Karpas-422 (cell line): ENCODE measurements at regions not wholly inside any gene's neighbourhood (a gene's known extent, or its start where the extent isn't known, plus 50 kb on each side); places are given as distances from the start of the nearest gene placed in this dataset.

Source experiments
- DNase-seq: peaks from one replicate; pipeline ENCODE4 v3.0.0-alpha.2; 2015
- H2AFZ ChIP-seq: fragments of 200-600 bp; sonication (generic); 2 replicates; pipeline ENCODE4 v1.6.1; 2014; ENCODE audit warnings: antibody characterized with exemption, low read length, mixed read lengths
- H3K27ac ChIP-seq: fragments of 200-600 bp; sonication (generic); 2 replicates; pipeline ENCODE4 v1.5.1; 2014; ENCODE audit warnings: mild to moderate bottlenecking, low read length, moderate library complexity
- H3K27me3 ChIP-seq: fragments of 200-600 bp; sonication (generic); 2 replicates; pipeline ENCODE4 v1.6.1; 2014; ENCODE audit warnings: low read length, mixed read lengths
- H3K36me3 ChIP-seq: fragments of 200-600 bp; sonication (generic); 2 replicates; pipeline ENCODE4 v1.6.1; 2014; ENCODE audit warnings: low read length, mixed read lengths; ENCODE audit not compliant: insufficient read depth
- H3K4me1 ChIP-seq: fragments of 200-600 bp; sonication (generic); 2 replicates; pipeline ENCODE4 v1.6.1; 2014; ENCODE audit warnings: mild to moderate bottlenecking, low read length, mixed read lengths
- H3K4me2 ChIP-seq: fragments of 200-600 bp; sonication (generic); 2 replicates; pipeline ENCODE4 v1.6.1; 2014; ENCODE audit warnings: low read length, low read depth, mild to moderate bottlenecking; ENCODE audit not compliant: poor library complexity, severe bottlenecking
- H3K4me3 ChIP-seq: fragments of 200-600 bp; sonication (generic); 2 replicates; pipeline ENCODE4 v1.5.1; 2014; ENCODE audit warnings: mild to moderate bottlenecking, antibody characterized with exemption, low read length, mixed read lengths
- H3K79me2 ChIP-seq: fragments of 200-600 bp; sonication (generic); 2 replicates; pipeline ENCODE4 v1.6.1; 2014; ENCODE audit warnings: mild to moderate bottlenecking, low read length, mixed read lengths
- H3K9ac ChIP-seq: fragments of 200-600 bp; sonication (generic); 2 replicates; pipeline ENCODE4 v1.6.0; 2014; ENCODE audit warnings: low read length
- H3K9me2 ChIP-seq: fragments of 200-600 bp; sonication (generic), shearing (Covaris generic); replicated peaks from 2 replicates; pipeline ENCODE4 v1.6.0; 2014; ENCODE audit warnings: mild to moderate bottlenecking, low read length, moderate library complexity; ENCODE audit not compliant: insufficient read depth
- H3K9me3 ChIP-seq: fragments of 300-700, 200-600 bp; sonication (generic); 2 replicates; pipeline ENCODE4 v1.6.1; 2014; ENCODE audit warnings: low read length, mixed read lengths
- H4K20me1 ChIP-seq: fragments of 200-600 bp; sonication (generic); 2 replicates; pipeline ENCODE4 v1.6.1; 2014; ENCODE audit warnings: mild to moderate bottlenecking, antibody characterized with exemption, low read length, low read depth; ENCODE audit not compliant: insufficient read depth

- Histone ChIP-seq H3K4me1 (peaks cover 78% of the 10 kb centered on the region), H3K9me3 (no peaks in the 10 kb centered on the region), H3K4me2 (peak overlapping the region; percentile 62), H3K27me3 (no peaks in the 10 kb centered on the region), H3K4me3 (peak overlapping the region; percentile 25; the same call in 1 of the 2 replicates), H3K9ac (peak overlapping the region; percentile 54), H3K9me2 (no peaks in the 10 kb centered on the region), H3K36me3 (no peaks in the 10 kb centered on the region), H3K27ac (peak overlapping the region; percentile 92), H4K20me1 (no peaks in the 10 kb centered on the region), H2AFZ (peak overlapping the region; percentile 80), H3K79me2 (no peaks in the 10 kb centered on the region)
- DNase-seq = peak; percentile 70
Measured at GRCh38 chr18:33844232-33844631, 266.2 kb downstream of the ASXL3 start.

- Histone ChIP-seq H3K79me2 (no peaks in the 10 kb centered on the region), H2AFZ (peak overlapping the region; percentile 26; the same call in 1 of the 2 replicates), H3K9ac (peak overlapping the region; percentile 61), H3K4me3 (peak overlapping the region; percentile 14; the same call in 1 of the 2 replicates), H3K27ac (peak overlapping the region; percentile 95), H3K9me3 (no peaks in the 10 kb centered on the region), H3K9me2 (no peaks in the 10 kb centered on the region), H3K36me3 (no peaks in the 10 kb centered on the region), H3K4me1 (peaks cover 93% of the 10 kb centered on the region), H3K4me2 (peak overlapping the region; percentile 57), H4K20me1 (no peaks in the 10 kb centered on the region), H3K27me3 (no peaks in the 10 kb centered on the region)
- peak; percentile 82 for DNase-seq
Measured at GRCh38 chr18:33841221-33841967, 263.4 kb downstream of the ASXL3 start.

GRCh38 chr18:33840212-33840593 is 262.2 kb downstream of the ASXL3 start:
- DNase-seq = no peak
- peaks cover 84% of the 10 kb centered on the region for H3K4me1 ChIP-seq
- H3K9me3 ChIP-seq = no peaks in the 10 kb centered on the region
- H3K27me3 ChIP-seq = no peaks in the 10 kb centered on the region
- peak overlapping the region; percentile 95 for H3K27ac ChIP-seq
- H4K20me1 ChIP-seq = no peaks in the 10 kb centered on the region
- no peaks in the 10 kb centered on the region for H3K79me2 ChIP-seq
- H2AFZ ChIP-seq = 0 out of 2 replicates have a peak overlapping the region, but pooled peaks have one; percentile 1
- peak overlapping the region; percentile 51; the same call in 1 of the 2 replicates for H3K9ac ChIP-seq
- peak overlapping the region; percentile 61 for H3K4me2 ChIP-seq
- no peak overlapping the region for H3K4me3 ChIP-seq
- no peaks in the 10 kb centered on the region for H3K9me2 ChIP-seq
- H3K36me3 ChIP-seq = no peaks in the 10 kb centered on the region

- peak overlapping the region; percentile 17; the same call in 1 of the 2 replicates for H3K4me3 ChIP-seq
- peak overlapping the region; percentile 95 for H3K27ac ChIP-seq
- peak overlapping the region; percentile 61 for H3K4me2 ChIP-seq
- H3K79me2 ChIP-seq = no peaks in the 10 kb centered on the region
- DNase-seq = peak; percentile 95
- no peaks in the 10 kb centered on the region for H3K9me3 ChIP-seq
- peaks cover 78% of the 10 kb centered on the region for H3K4me1 ChIP-seq
- H3K9ac ChIP-seq = peak overlapping the region; percentile 51
- no peaks in the 10 kb centered on the region for H4K20me1 ChIP-seq
- no peaks in the 10 kb centered on the region for H3K36me3 ChIP-seq
- H2AFZ ChIP-seq = 0 out of 2 replicates have a peak overlapping the region, but pooled peaks have one; percentile 1
- H3K9me2 ChIP-seq = no peaks in the 10 kb centered on the region
- no peaks in the 10 kb centered on the region for H3K27me3 ChIP-seq
Measured at GRCh38 chr18:33839452-33840211, 261.6 kb downstream of the ASXL3 start.

- Histone ChIP-seq H3K4me3 (no peak overlapping the region), H3K36me3 (no peaks in the 10 kb centered on the region), H3K27me3 (no peaks in the 10 kb centered on the region), H3K79me2 (no peaks in the 10 kb centered on the region), H3K9me2 (no peaks in the 10 kb centered on the region), H3K4me2 (peak overlapping the region; percentile 6), H3K9me3 (no peaks in the 10 kb centered on the region), H2AFZ (peak overlapping the region; percentile 46; the same call in 1 of the 2 replicates), H3K4me1 (peaks cover 71% of the 10 kb centered on the region), H4K20me1 (no peaks in the 10 kb centered on the region), H3K27ac (peak overlapping the region; percentile 34; the same call in 1 of the 2 replicates), H3K9ac (no peak overlapping the region)
- no peak for DNase-seq
Measured at GRCh38 chr18:33838054-33838453, 260.0 kb downstream of the ASXL3 start.

- Histone ChIP-seq H3K9me2 (no peaks in the 10 kb centered on the region), H3K4me3 (no peak overlapping the region), H4K20me1 (no peaks in the 10 kb centered on the region), H3K79me2 (no peaks in the 10 kb centered on the region), H3K36me3 (no peaks in the 10 kb centered on the region), H3K9me3 (no peaks in the 10 kb centered on the region), H2AFZ (peak overlapping the region; percentile 24; the same call in 1 of the 2 replicates), H3K4me2 (no peak overlapping the region), H3K27me3 (no peaks in the 10 kb centered on the region), H3K9ac (no peak overlapping the region), H3K4me1 (peaks cover 64% of the 10 kb centered on the region), H3K27ac (peak overlapping the region; percentile 5; the same call in 1 of the 2 replicates)
- DNase-seq = no peak
Measured at GRCh38 chr18:33837191-33837590, 259.2 kb downstream of the ASXL3 start.

- Histone ChIP-seq H3K4me2 (no peak overlapping the region), H3K79me2 (no peaks in the 10 kb centered on the region), H3K9me2 (no peaks in the 10 kb centered on the region), H3K4me3 (no peak overlapping the region), H3K9ac (no peak overlapping the region), H4K20me1 (no peaks in the 10 kb centered on the region), H3K27ac (peak overlapping the region; percentile 5; the same call in 1 of the 2 replicates), H3K36me3 (no peaks in the 10 kb centered on the region), H2AFZ (peak overlapping the region; percentile 10; the same call in 1 of the 2 replicates), H3K27me3 (no peaks in the 10 kb centered on the region), H3K9me3 (no peaks in the 10 kb centered on the region), H3K4me1 (peaks cover 58% of the 10 kb centered on the region)
- DNase-seq = no peak
Measured at GRCh38 chr18:33836564-33836963, 258.5 kb downstream of the ASXL3 start.

- no peaks in the 10 kb centered on the region for H4K20me1 ChIP-seq
- no peaks in the 10 kb centered on the region for H3K9me3 ChIP-seq
- H2AFZ ChIP-seq = no peak overlapping the region
- no peak overlapping the region for H3K4me2 ChIP-seq
- H3K27ac ChIP-seq = no peak overlapping the region
- H3K79me2 ChIP-seq = no peaks in the 10 kb centered on the region
- H3K4me1 ChIP-seq = peaks cover 48% of the 10 kb centered on the region
- no peak overlapping the region for H3K4me3 ChIP-seq
- no peaks in the 10 kb centered on the region for H3K36me3 ChIP-seq
- no peaks in the 10 kb centered on the region for H3K27me3 ChIP-seq
- no peaks in the 10 kb centered on the region for H3K9me2 ChIP-seq
- no peak overlapping the region for H3K9ac ChIP-seq
- no peak for DNase-seq
Measured at GRCh38 chr18:33835419-33835818, 257.4 kb downstream of the ASXL3 start.
